Keratinocyte (primary cell): ENCODE measurements at regions not wholly inside any gene's neighbourhood (a gene's known extent, or its start where the extent isn't known, plus 50 kb on each side); places are given as distances from the start of the nearest gene placed in this dataset.

Source experiments
- EZH2 ChIP-seq: IDR thresholded peaks from one replicate; pipeline ENCODE4 v1.6.1; 2012; ENCODE audit warnings: inconsistent platforms, mild to moderate bottlenecking, low read length, moderate library complexity
- TF ChIP-seq, protein P1 (sequence below), 3 experiments: IDR thresholded peaks in 1 of 3; conservative IDR thresholded peaks in 1 of 3; optimal IDR thresholded peaks in 1 of 3; 2 replicates in 2 of 3; 3 replicates in 1 of 3; pipeline versions ENCODE3 to v1.5.1; 2011; ENCODE audit warnings: low read length in 3 of 3, mild to moderate bottlenecking in 3 of 3, moderate library complexity in 2 of 3, control low read depth in 1 of 3, inconsistent platforms in 1 of 3; ENCODE audit not compliant: insufficient read depth in 2 of 3; ENCODE audit errors: extremely low read depth in 1 of 3

GRCh38 chr9:79111653-79112052, 460.1 kb upstream of the TLE4 start:
- TF ChIP-seq, protein P1, sequence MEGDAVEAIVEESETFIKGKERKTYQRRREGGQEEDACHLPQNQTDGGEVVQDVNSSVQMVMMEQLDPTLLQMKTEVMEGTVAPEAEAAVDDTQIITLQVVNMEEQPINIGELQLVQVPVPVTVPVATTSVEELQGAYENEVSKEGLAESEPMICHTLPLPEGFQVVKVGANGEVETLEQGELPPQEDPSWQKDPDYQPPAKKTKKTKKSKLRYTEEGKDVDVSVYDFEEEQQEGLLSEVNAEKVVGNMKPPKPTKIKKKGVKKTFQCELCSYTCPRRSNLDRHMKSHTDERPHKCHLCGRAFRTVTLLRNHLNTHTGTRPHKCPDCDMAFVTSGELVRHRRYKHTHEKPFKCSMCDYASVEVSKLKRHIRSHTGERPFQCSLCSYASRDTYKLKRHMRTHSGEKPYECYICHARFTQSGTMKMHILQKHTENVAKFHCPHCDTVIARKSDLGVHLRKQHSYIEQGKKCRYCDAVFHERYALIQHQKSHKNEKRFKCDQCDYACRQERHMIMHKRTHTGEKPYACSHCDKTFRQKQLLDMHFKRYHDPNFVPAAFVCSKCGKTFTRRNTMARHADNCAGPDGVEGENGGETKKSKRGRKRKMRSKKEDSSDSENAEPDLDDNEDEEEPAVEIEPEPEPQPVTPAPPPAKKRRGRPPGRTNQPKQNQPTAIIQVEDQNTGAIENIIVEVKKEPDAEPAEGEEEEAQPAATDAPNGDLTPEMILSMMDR (optimal IDR thresholded peaks at IDR 0.05 in 1 of 3, IDR thresholded peaks at IDR 0.05 in 1 of 3, conservative IDR thresholded peaks at IDR 0.05 in 1 of 3; ENCODE audit: extremely low read depth in 1 of 3, insufficient read depth in 2 of 3, low read length in 3 of 3), result no peak
- TF ChIP-seq EZH2, result no peak
